Smooth muscle cell (in vitro differentiated cells): ENCODE measurements at regions not wholly inside any gene's neighbourhood (a gene's known extent, or its start where the extent isn't known, plus 50 kb on each side); places are given as distances from the start of the nearest gene placed in this dataset.

Experiments
- DNase-seq: peaks from one replicate; lab custom pipeline; 2025; ENCODE audit not compliant: unreplicated experiment; lab: John Stamatoyannopoulos, UW
- H2AFZ ChIP-seq: fragments of 200-600 bp; sonication (generic); 2 replicates; pipeline ENCODE4 v1.6.0; 2016; ENCODE audit warnings: antibody characterized with exemption, low read depth, mild to moderate bottlenecking
- H3F3A ChIP-seq: fragments of 200-600 bp; sonication (generic); 2 replicates; pipeline ENCODE4 v1.6.0; 2017; ENCODE audit warnings: antibody characterized with exemption, low read depth
- H3K27ac ChIP-seq: fragments of 200-600 bp; sonication (generic); 2 replicates; pipeline ENCODE4 v1.5.1; 2016; ENCODE audit warnings: low read depth, mild to moderate bottlenecking
- H3K27me3 ChIP-seq: fragments of 200-600 bp; sonication (generic); 2 replicates; pipeline ENCODE4 v1.6.1; 2016; ENCODE audit warnings: low read depth, mild to moderate bottlenecking
- H3K36me3 ChIP-seq: fragments of 200-600 bp; sonication (generic); 2 replicates; pipeline ENCODE4 v1.5.1; 2016; ENCODE audit warnings: low read depth
- H3K4me1 ChIP-seq: fragments of 200-600 bp; sonication (generic); 2 replicates; pipeline ENCODE4 v1.5.1; 2016; ENCODE audit warnings: low read depth
- H3K4me2 ChIP-seq: fragments of 200-600 bp; sonication (generic); 2 replicates; pipeline ENCODE4 v1.6.0; 2016; ENCODE audit warnings: mild to moderate bottlenecking
- H3K4me3 ChIP-seq: fragments of 200-600 bp; sonication (generic); 2 replicates; pipeline ENCODE4 v1.5.1; 2016; ENCODE audit warnings: mild to moderate bottlenecking
- H3K79me2 ChIP-seq: fragments of 200-600 bp; sonication (generic); 2 replicates; pipeline ENCODE4 v1.6.0; 2016; ENCODE audit warnings: low read depth, mild to moderate bottlenecking
- H3K9ac ChIP-seq: fragments of 200-600 bp; sonication (generic); 2 replicates; pipeline ENCODE4 v1.6.0; 2016; ENCODE audit warnings: low read depth
- H3K9me3 ChIP-seq: fragments of 200-600 bp; sonication (generic); replicated peaks from 2 replicates; pipeline ENCODE4 v1.5.1; 2016; ENCODE audit warnings: low read depth
- H4K20me1 ChIP-seq: fragments of 200-600 bp; sonication (generic); 2 replicates; pipeline ENCODE4 v1.6.0; 2016; ENCODE audit warnings: low read depth
- CTCF ChIP-seq: fragments of 200-600 bp; sonication (generic); IDR thresholded peaks from 2 replicates; pipeline ENCODE4 v1.5.1; 2017; ENCODE audit warnings: borderline replicate concordance, mild to moderate bottlenecking, antibody characterized with exemption; ENCODE audit not compliant: insufficient read depth, poor library complexity, severe bottlenecking
- WGBS: methylation state at CpG from one replicate; pipeline ENCODE4 v1.1.7; 2016; ENCODE audit warnings: low lambda C conversion rate; 5-methylcytosine and 5-hydroxymethylcytosine counted together

GRCh38 chr6:43966853-43967718 is 160.2 kb downstream of the MRPL14 start:
- Histone ChIP-seq H3K36me3 (no peaks in the 10 kb centered on the region), H3K4me3 (no peak overlapping the region), H3K27ac (no peak overlapping the region), H4K20me1 (no peaks in the 10 kb centered on the region), H3F3A (no peaks in the 10 kb centered on the region), H3K27me3 (no peaks in the 10 kb centered on the region), H3K4me2 (no peak overlapping the region), H3K9ac (no peak overlapping the region), H3K79me2 (no peaks in the 10 kb centered on the region), H3K4me1 (no peaks in the 10 kb centered on the region), H2AFZ (no peak overlapping the region), H3K9me3 (no peaks in the 10 kb centered on the region)
- WGBS, result 86% methylated on average over 10 of the region's 10 CpGs
- DNase-seq, result no peak
- TF ChIP-seq CTCF, result no peak

- no peak for TF ChIP-seq CTCF
- Histone ChIP-seq H3K9me3 (no peaks in the 10 kb centered on the region), H3K4me2 (no peak overlapping the region), H3K27ac (no peak overlapping the region), H3K79me2 (no peaks in the 10 kb centered on the region), H2AFZ (no peak overlapping the region), H3F3A (no peaks in the 10 kb centered on the region), H3K4me1 (no peaks in the 10 kb centered on the region), H4K20me1 (no peaks in the 10 kb centered on the region), H3K4me3 (no peak overlapping the region), H3K27me3 (no peaks in the 10 kb centered on the region), H3K36me3 (no peaks in the 10 kb centered on the region), H3K9ac (no peak overlapping the region)
- DNase-seq, result no peak
These were observed 160.9 kb downstream of the MRPL14 start for GRCh38 chr6:43966374-43966658.

- Histone ChIP-seq H2AFZ (no peak overlapping the region), H4K20me1 (no peaks in the 10 kb centered on the region), H3K9ac (no peak overlapping the region), H3K4me1 (no peaks in the 10 kb centered on the region), H3K27ac (no peak overlapping the region), H3K4me3 (no peak overlapping the region), H3F3A (no peaks in the 10 kb centered on the region), H3K36me3 (no peaks in the 10 kb centered on the region), H3K9me3 (no peaks in the 10 kb centered on the region), H3K27me3 (no peaks in the 10 kb centered on the region), H3K79me2 (no peaks in the 10 kb centered on the region), H3K4me2 (no peak overlapping the region)
- no peak for DNase-seq
- TF ChIP-seq CTCF, result no peak
- WGBS, result 98% methylated on average over 3 of the region's 3 CpGs
These were observed 161.5 kb downstream of the MRPL14 start for GRCh38 chr6:43965628-43966373.
